NCI-H1048 (cell line): ENCODE measurements at regions not wholly inside any gene's neighbourhood (a gene's known extent, or its start where the extent isn't known, plus 50 kb on each side); places are given as distances from the start of the nearest gene placed in this dataset.

Experiments used
- DNase-seq: peaks from one replicate; lab custom pipeline; 2025; lab: John Stamatoyannopoulos, UW

DNA sequence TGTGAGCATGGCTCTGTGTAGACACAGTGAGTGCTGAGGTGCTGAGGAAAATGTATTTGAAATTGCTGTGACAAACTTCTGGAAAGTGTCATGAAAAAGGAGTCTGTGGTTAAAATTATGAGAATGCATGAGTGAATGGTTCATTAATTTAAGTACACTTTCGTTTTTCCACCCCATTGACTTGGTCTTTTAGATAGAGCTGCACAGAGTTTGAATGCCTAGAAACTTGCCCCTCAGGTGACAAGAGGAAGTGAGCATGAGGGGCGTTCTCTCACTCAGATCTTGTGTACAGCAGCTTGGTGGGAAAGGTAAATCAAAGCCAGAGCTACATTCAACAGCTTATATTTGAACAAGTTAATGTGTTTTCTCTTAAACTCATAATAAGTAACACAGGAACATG, 296.8 kb downstream of the WDR72 start:
- no peak for DNase-seq

DNA sequence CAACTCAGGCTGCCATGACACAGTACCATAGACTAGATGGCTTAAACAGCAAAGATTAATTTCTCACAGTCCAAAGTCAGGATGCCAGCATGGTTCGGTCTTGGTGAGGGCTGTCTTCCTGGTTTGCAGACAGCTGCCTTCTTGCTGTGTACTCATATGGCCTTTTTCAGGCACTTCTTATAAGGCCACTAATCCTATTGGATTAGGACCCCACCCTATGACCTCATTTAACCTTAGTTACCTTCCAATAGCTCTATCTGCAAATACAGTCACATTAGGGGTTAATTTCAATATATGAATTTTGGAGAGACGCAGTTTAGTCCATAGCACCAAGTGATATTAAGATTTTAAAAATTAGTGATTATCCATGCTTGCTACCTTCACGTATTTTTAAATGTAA, 297.8 kb downstream of the WDR72 start:
- DNase-seq: no peak

DNA sequence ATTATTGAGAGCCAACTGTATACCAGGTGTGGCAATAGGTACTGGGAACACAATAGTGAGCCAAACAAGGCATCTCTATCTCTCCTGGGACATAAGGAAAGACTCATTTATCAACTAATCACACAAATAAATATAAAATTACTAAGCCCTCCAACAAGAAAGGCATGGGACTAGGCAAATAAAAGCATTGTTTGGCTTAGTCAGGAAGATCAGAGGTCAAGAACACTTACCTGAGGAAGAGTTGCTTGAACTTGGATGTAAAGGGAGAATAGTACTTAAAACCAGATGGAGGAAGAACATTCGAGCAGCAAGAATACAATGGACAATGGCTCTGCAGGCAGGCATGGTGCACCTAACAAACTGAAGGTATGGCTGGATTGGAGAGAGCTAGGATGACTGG, 300.7 kb downstream of the WDR72 start:
- DNase-seq: no peak

DNA sequence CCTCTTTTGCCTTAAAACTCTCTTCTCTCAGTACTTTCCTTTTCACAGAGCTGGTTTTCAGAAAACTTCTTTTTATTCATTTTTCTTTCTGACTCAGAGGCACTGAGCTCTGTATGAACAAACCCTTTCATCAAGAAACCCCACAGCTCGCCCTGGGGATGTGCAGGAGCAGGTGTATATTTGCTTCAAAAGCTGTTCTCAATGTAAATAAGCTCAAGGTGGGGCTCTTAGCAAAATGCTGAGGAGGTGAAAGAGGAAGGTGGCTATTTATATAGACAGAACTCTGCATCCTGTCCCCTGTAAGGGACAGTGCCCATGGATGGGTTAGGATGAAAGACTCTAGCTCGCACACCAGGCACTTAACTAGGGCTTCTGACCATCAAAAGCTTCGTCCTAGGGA, 302.0 kb downstream of the WDR72 start:
- no peak for DNase-seq

DNA sequence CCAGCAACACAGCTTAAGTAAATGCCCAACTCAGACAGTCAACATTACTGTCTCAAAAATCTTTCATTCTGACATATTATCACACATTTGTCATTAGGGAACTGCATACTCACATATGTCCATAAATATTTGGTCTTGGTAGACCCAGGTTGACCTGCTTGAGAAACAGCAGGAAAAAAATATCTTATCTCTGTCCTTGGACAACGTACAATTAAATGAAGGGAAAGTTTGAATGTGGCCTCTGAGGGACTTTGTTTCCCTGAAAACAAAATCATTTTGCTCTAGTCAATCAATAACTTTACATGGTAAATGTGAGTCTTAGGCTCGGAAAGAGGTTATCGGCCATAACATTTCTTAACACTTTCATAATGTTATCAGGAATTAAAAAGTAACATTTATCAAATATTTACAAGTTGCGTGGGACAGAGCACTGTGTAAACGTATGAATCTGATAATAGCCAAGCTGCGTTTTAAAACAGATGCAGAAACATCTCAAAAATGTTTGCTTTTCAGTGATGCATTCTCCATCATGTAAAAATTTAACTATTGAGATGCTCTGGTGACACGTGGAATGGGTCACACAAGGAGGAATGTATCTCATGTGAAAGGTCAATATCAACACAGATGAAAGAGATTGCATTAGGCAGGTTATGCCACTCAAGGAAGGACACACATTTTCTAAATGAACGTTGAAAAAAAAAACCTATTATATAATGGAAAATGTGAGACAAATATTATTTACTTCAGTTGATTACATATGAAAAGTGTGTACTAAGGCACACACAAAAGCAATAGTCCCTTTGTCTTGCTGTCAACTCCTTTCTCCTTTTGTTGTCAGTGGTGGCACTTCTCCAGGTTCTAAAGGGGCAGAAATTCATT, 304.4 kb downstream of the WDR72 start:
- DNase-seq: no peak

DNA sequence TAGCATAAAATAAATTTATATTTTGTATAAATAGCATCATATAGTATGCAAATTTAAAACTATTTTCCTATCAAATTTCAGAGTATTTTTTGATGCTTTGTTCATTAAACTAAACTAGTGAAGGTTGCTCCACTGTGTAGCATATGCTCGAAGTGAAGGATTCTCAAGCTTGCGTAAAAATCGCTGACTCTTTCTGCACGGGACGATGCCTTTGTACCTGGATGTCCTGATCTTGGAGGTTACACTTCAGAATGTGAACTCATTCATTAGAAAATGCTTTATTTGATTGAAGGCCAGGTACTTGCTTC, 305.0 kb downstream of the WDR72 start:
- DNase-seq: no peak

DNA sequence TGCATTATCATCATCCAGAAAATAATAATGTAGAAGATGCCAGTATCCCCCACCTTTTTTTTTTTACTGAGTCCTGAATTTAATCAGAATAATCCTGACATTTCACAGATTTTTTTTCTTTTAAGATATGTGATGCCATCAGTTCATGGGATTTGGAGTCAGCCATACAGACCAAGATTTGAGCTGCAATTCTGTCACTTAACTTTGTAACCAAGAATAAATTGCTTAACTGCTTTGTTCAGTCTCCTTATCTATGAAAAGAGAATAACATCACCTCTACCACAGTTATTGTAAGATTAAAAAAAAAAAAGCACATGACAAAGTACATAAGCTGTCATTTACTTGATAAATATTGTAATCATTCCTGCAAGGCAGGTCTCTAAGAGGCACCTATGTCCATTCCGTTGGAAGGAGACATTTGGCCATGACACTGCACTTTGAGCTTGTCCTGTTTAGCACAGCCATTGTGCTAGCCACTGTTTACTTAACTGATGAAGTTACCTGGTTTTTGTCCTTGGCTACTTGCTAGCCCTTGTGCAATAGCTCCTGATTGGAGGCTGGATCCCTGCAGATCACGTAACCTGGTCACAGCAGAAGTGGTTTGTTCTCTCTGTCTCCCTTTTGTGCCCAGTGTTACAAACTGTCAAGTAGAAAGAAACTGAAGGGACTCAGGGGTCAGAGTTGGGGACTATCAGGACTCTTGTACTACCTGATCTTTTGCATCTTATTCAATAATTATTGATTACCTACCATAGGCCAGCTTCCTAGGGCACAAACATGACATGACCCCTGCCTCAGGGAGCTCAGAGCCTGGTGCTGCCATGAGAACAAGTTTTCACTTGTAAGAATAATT, 306.0 kb downstream of the WDR72 start:
- DNase-seq: no peak

DNA sequence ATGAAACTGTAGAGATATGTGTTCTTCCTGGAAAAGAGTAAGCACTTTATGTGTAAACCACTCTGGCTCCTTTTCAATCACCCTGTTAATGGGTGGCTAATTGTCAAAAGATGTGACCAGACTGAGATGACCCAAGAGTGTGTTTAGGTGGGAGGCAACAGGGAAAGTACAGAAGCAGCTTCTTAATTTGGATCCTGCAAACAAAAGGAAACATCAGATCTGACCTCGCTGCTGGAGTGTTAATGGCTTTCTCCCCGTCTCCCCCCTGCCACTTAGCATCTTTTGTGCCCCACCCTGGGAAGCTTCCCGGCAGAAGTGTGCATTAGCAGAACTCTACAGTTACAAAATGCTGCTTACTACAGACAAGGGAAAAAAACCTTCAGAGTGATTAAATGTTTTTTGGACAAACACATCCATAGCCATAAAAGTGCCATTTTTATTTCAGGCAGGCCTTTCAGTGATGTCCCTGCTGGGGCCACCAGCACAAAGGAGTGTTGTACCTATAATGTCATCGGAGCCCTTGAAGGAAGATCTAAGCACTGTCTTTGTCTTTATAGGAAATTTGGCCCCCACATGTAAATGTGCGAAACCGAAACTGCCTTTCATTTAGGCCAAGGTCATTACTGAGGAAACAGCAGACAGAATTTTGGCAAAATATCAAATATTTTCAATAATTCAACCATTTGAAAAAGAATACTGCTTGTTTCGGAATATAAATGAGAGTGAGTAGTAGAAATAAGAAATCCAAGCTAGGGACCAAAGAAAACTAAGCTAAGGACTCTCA, 311.0 kb downstream of the WDR72 start:
- DNase-seq: no peak

DNA sequence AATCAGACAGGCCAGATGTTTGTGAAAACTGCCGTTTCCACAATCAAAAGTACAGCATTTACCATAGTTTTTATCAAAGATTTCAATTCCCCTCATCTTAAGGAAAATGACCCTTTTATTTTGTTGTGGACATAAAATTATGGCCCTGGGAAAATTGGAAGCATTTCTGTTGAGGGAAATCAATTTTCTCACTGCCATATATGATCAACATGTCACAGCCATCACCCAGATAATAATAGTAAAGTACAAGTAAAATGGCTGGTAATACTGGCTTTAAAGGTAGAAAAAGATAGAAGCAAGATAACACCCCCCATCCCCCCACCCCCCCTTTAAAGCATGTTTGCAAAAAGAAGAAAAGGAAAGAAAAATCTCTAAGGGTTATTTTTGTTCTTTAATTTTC, 311.7 kb downstream of the WDR72 start:
- no peak for DNase-seq

DNA sequence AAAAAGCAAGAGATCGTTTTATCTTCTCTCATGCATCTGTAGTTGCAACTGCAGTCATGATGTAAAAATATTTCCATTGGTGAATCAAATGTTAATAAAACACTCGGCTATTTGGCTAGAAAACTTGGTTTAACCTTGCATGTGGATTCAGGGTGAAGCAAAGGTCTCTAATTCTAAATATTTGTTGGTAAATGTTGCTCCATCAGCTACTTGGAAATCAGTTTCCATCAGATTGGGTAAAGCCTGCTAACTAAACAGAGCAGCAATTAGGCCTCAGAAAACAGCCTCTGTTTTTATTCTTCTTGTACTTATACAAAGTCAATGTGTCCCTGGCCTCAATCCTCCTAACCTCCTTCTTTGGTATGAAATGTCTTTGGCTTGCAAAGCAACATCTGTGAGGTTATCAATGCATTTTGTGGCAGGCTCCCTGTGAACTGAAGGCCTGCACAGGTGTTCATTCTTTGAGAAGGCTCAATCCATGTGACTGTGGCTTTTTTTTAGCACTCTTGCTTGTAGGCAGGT, 312.3 kb downstream of the WDR72 start:
- no peak for DNase-seq

DNA sequence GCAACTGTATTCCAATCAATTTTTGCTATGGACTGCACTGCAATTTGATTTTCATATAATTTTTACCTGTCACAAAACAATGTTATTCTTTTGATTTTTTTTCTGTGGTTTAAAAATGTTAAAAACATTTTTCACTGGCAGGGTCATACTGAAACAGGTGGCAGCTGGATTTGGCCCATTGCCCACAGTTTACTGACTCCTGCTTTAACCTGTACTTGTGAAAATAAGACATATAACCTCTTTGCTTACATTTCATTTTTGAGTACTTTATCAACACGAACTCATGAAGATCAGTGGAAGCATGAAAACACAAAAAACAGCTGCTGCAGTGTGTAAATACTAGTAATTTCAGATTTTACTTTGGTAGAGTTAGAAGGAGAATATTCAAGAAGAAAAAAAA, 313.1 kb downstream of the WDR72 start:
- DNase-seq: no peak

DNA sequence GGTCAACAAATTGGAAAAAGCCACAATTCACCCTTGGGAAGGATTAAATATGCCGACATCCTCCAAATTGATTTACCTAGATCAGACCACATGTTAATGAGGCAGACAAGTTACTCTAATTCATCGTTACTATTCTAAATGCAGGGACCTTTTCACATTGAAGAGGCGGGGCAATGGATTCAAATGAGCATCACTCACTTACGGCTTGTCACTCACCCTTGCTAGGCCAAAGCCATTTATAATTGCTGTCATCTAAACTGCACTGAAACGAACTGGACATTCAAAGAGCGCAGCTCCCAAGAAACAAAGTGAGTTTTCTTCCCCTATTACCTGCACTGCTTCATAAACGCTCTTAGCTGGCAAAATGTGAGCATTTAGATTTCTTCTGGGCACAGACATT, 313.9 kb downstream of the WDR72 start:
- no peak for DNase-seq

DNA sequence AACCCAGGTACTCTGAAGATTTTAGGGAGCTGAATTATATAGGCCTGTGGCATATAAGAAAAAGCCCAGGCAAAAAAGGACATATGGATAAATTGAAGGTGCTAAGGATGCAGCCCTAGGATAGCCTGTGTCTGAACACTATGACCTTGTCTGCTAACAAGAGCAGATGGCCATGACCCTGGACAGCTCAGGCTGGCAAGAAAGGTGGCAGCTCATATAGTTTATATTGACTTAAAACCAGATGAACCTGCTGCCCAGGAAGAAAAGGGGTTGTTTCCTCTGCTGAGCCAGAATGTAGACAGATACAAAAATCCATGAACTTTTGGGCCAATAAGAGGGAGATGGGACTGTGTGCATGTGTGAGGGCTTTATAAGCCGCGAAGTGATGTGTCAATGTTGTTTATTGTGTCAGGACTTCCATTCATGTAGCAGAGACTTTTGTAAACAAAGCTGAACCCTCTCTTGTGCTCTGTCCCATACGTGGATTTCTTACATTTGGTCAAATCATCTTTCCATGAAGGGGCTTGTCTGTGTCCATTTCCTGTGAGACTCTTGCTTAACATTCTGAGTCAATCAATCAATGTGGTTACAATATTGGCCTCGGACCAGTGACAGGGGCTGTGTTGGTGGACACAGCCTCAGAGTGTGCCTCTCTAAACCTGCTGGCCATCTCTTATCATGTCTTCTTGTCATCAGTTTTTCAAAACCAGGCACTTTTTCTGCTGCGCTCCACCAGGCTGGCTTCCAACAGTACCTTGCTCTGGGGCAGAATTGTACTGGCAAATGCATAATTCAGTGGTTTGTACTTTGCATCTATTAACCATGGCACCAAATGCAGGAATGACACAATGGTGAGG, 321.2 kb downstream of the WDR72 start:
- DNase-seq: no peak

DNA sequence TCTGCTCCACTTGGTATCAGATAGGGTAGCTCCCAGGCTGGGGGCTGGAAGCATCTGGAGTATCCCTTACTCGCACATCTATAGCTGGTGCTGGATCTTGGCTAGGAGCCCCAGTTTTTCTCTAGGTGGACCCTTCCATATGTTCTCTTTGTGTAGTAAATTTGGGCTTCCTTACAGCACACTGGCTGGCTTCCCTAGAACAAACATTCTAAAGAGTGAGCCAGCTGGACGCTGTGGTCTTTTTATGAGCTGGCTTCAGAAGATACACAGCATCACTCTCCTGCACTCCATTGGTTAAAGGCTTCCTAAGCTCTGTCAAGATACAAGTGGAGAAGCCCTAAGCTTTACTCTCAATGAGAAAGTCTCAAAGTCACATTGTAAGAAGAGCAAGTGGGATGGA, 322.1 kb downstream of the WDR72 start:
- no peak for DNase-seq

DNA sequence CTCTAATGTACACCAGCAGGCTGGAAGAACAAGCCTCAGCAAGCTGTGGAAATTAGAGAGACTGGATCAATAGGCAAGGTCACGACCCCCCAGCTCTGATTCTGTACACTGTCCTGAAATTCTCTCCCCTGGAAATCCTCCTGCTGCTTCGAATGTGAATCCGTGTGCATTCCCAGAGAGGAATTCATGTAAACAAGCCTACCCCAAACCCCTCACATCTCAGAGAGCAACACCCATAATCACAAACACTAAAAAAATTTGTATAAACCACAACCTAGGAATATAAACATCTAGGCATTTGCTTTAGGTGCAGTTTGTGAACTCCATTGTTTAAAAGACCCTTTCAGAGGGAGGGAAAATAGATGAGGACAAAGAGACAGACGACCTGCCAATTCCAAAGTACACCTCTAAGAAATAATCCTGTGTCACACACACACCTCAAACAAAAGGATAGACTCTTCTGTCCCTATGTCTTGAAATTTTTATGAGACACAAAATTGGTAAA, 325.2 kb downstream of the WDR72 start:
- DNase-seq: no peak

DNA sequence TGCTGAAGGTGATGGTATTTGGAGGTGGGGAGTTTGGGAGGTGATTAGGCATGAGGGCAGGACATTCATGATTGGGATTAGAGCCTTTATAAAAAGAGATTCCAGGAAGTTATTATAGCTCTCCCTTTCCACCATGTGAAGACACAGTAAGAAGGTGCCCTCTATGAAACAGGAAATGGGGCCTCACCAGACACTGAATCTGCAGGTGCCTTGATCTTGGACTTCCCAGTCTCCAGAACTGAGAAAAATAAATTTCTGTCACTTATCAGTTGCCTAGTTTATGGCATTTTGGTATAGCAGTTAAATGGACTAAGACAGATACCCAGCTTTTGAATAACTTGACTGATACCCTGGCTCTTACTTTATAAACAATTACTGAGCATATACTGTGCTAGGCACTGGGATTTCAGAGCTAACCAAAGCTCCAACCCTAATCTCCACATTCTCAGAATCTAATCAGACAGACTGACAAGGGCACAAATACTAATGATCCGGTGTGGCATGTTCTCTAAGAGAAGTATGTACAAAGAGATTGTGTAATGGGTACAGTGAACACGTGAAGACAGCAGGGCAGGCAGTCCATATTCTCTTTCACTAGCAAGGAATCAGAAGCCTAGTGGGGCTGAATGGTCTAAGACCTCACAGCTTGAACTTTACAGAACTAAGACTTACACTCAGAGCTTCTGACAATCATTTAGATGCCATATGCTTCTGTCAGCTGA, 343.1 kb downstream of the WDR72 start:
- no peak for DNase-seq

DNA sequence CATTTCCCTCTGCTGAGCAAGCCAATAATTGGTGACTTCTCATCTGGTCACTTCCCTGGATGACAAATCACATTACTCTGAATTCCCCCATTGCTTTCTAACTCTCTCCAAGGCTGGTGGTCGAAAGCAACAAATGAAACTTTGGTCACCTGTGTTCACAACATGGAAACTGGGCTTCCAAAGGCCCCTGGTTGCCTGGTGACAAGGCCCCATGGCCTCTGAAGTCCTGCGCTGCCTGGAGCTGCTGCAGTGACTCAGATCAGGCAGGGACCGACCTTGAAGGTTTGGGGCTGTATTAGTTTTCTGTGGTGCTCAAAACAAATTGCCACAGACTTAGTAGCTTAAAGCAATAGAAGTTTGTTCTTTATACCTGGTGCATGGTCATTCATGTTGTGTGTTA, 345.3 kb downstream of the WDR72 start:
- DNase-seq: no peak

DNA sequence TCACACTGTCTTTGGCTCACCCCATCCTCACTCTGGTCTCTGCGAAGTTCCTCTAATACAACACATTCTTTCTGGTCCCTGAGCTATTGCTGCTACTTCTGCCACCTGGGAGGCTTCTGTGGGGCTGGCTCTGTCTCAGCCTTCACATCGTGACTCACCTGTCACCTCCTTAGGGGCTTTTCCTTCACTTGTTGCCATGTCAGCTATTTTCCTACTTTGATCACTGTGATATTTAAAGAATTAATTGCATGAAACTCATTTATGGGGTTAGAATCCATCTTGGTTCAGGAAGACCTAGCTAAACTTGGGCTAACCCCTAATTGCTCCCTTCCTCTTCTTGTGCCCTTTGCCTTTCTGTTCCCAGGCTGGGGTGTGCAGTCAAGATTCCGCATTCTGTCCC, 346.9 kb downstream of the WDR72 start:
- no peak for DNase-seq

DNA sequence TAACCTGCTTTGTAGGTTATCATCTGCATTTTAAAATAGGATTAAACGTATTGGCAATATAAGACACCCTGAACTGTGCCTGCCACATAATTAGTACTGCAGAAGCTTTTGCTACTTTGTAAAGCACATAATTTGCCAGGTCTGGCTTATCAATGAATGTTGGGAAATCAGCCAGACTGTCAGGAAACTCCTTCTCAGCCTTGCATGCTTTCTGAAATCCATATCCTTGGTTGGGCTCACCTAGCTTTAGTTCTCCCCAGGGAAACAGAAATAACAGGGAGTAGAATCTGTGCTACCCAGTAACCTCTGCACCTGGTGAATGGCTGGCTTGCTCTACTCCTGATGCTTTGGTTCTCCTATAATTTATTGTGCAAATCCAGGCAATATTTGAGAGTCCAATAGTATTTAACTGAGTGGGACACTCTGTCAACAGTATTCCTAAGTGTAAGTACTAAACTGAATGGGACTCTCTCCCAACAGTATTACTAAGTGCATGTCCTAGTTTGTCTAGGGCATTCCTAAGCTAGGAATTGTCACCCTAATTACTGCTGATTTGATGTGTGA, 354.5 kb downstream of the WDR72 start:
- no peak for DNase-seq

DNA sequence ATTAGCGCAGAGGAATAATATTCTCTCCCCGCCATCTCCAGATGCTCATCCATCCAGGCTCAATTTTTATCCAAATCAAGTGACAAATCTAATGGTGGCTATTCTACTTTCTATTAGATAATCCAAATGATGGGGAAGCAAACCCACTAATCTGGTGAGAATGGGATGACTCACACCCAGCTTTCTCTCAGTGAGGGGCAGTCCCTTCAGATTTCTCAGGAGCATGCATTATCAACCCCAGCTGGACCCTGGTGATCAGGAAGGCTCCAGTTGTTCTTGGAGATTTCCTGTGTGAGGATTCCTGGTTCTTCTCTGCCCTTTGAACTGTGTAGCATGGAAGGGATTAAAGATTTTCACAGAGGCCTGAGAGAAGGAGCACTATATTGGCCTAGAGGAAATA, 358.0 kb downstream of the WDR72 start:
- no peak for DNase-seq
